ENCODE measurements at regions not wholly inside any gene's neighbourhood (a gene's known extent, or its start where the extent isn't known, plus 50 kb on each side); places are given as distances from the start of the nearest gene placed in this dataset.

DNA sequence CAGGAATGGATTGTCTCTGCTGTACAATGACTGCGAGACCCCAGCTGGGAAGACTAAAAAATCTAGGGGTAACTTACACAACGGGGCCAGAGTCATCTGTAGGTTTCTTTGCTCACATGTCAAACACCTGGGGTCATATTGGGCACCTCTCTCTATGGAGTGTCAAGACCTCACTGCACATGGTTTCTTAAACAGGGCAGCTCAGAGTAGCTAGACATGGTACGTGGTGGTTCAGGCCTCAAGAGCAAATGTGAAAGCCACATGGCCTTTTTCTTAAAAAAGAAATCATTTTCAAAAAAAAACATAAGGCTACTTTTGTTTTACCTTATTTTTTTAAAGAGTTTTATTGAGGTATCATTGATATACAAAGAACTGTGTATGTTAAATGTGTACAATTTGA is 162.2 kb upstream of the ITGB1 start:
- TF ChIP-seq EP300 (IDR thresholded peaks at IDR 0.05; ENCODE audit: borderline replicate concordance in 1 of 2, low read depth in 2 of 2, low read length in 2 of 2) (no peak), BCL11A (IDR thresholded peaks at IDR 0.05; ENCODE audit: low read depth in 2 of 2, low read length in 2 of 2) (no peak), EZH2 (IDR thresholded peaks at IDR 0.05; ENCODE audit: low read depth, low read length, severe bottlenecking) (no peak), CREB1 (IDR thresholded peaks at IDR 0.05) (no peak), FOSL1 (IDR thresholded peaks at IDR 0.05; ENCODE audit: insufficient read depth, low read depth, low read length) (no peak)

Measured in H1 (cell line).